ENCODE measurements at regions not wholly inside any gene's neighbourhood (a gene's known extent, or its start where the extent isn't known, plus 50 kb on each side); places are given as distances from the start of the nearest gene placed in this dataset.

DNA sequence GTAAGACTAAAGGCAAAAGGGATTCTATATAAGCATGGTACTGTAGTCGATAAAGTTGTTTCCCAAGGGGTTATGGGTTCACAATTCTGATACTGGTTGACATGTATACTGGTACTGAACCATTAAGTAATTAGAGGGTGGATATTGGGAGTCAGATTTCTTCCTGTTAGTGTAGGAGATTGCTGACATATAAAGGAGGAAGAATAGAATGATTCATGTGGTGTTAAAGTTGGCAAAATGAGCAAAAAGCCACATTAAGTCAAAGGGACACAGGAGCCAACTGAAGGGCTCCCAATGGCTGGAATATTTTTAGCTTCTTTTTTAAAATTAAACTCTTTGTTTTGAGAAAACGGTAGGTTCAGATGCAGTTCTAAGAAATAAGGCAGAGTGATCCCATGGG, 126.3 kb upstream of the PRNP start:
- Histone ChIP-seq H3K27ac (ENCODE audit: insufficient read depth, low read length) (no peak overlapping the region), H2AFZ (ENCODE audit: low read length) (no peak overlapping the region), H3K9ac (ENCODE audit: insufficient read depth, low read length) (no peak overlapping the region), H3K27me3 (ENCODE audit: control insufficient read depth, insufficient read depth, low read length) (no peaks in the 10 kb centered on the region), H3K4me1 (ENCODE audit: control insufficient read depth, extremely low read depth, insufficient read depth, low read length) (peaks cover 9% of the 10 kb centered on the region), H3K9me3 (ENCODE audit: control insufficient read depth, insufficient read depth, low read depth, low read length) (no peaks in the 10 kb centered on the region), H4K20me1 (ENCODE audit: control insufficient read depth, extremely low read depth, insufficient read depth, low read length) (no peaks in the 10 kb centered on the region), H3K36me3 (ENCODE audit: control insufficient read depth, insufficient read depth, low read length) (no peaks in the 10 kb centered on the region), H3K79me2 (ENCODE audit: control insufficient read depth, insufficient read depth, low read length) (no peaks in the 10 kb centered on the region), H3K4me3 (replicated peaks in 1 of 4; ENCODE audit: control extremely low read depth in 1 of 4, insufficient read depth in 1 of 4, low read depth in 3 of 4, low read length in 4 of 4) (no peak overlapping the region), H3K4me2 (ENCODE audit: extremely low read depth, insufficient read depth, low read length) (no peak overlapping the region)
- DNase-seq (ENCODE audit: low read depth in 2 of 2): peak in 1 of 2 donors; percentile 72
- no peak for TF ChIP-seq EZH2 (IDR thresholded peaks at IDR 0.05; ENCODE audit: low read length, missing control alignments)
- TF ChIP-seq, protein P1, sequence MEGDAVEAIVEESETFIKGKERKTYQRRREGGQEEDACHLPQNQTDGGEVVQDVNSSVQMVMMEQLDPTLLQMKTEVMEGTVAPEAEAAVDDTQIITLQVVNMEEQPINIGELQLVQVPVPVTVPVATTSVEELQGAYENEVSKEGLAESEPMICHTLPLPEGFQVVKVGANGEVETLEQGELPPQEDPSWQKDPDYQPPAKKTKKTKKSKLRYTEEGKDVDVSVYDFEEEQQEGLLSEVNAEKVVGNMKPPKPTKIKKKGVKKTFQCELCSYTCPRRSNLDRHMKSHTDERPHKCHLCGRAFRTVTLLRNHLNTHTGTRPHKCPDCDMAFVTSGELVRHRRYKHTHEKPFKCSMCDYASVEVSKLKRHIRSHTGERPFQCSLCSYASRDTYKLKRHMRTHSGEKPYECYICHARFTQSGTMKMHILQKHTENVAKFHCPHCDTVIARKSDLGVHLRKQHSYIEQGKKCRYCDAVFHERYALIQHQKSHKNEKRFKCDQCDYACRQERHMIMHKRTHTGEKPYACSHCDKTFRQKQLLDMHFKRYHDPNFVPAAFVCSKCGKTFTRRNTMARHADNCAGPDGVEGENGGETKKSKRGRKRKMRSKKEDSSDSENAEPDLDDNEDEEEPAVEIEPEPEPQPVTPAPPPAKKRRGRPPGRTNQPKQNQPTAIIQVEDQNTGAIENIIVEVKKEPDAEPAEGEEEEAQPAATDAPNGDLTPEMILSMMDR (conservative IDR thresholded peaks at IDR 0.05 in 1 of 2, IDR thresholded peaks at IDR 0.05 in 1 of 2; ENCODE audit: low read depth in 1 of 2, low read length in 2 of 2): no peak

DNA sequence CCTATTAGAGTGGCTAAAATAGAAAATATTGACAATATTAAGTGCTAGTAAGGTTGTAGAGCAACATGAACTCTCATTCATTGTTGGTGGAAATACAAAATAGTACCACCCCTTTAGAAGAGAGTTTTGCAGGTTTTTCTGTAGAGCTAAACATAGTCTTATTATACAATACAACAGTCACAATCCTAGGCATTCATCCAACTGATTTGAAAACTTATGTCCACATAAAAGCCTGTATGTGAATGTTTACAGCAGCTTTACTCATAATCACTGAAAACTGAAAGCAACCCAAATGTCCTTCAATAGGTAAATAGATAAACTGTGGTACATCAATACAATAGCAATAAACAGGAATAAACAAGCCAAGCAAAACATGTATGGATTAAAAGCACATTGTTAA, 127.2 kb upstream of the PRNP start:
- DNase-seq (ENCODE audit: low read depth in 2 of 2): peak in 1 of 2 donors; percentile 45
- Histone ChIP-seq H3K4me1 (ENCODE audit: control insufficient read depth, extremely low read depth, insufficient read depth, low read length) (peaks cover 10% of the 10 kb centered on the region), H3K27me3 (ENCODE audit: control insufficient read depth, insufficient read depth, low read length) (no peaks in the 10 kb centered on the region), H2AFZ (ENCODE audit: low read length) (no peak overlapping the region), H4K20me1 (ENCODE audit: control insufficient read depth, extremely low read depth, insufficient read depth, low read length) (no peaks in the 10 kb centered on the region), H3K4me2 (ENCODE audit: extremely low read depth, insufficient read depth, low read length) (no peak overlapping the region), H3K27ac (ENCODE audit: insufficient read depth, low read length) (no peak overlapping the region), H3K4me3 (replicated peaks in 1 of 4; ENCODE audit: control extremely low read depth in 1 of 4, insufficient read depth in 1 of 4, low read depth in 3 of 4, low read length in 4 of 4) (no peak overlapping the region), H3K79me2 (ENCODE audit: control insufficient read depth, insufficient read depth, low read length) (no peaks in the 10 kb centered on the region), H3K9ac (ENCODE audit: insufficient read depth, low read length) (no peak overlapping the region), H3K9me3 (ENCODE audit: control insufficient read depth, insufficient read depth, low read depth, low read length) (no peaks in the 10 kb centered on the region), H3K36me3 (ENCODE audit: control insufficient read depth, insufficient read depth, low read length) (no peaks in the 10 kb centered on the region)
- no peak for TF ChIP-seq EZH2 (IDR thresholded peaks at IDR 0.05; ENCODE audit: low read length, missing control alignments)
- TF ChIP-seq, protein P1 (conservative IDR thresholded peaks at IDR 0.05 in 1 of 2, IDR thresholded peaks at IDR 0.05 in 1 of 2; ENCODE audit: low read depth in 1 of 2, low read length in 2 of 2): no peak

DNA sequence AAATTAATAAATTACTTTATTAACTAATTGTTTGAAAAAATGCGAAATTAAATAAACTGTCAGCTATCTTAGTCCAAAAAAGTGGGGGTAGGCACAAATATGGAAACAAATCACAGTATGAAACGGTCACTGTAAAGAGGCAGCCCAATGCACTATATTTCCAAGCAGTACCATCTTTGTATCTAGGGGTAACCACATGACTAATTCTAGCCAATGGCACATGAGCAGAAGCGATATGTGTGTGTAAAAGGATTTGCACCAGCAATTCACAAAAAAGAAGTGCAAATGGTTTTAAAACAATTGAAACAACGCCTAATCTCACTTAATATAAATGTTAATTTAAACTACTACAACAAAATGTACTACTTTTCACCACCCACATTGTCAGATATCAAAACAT, 129.5 kb upstream of the PRNP start:
- TF ChIP-seq EZH2 (IDR thresholded peaks at IDR 0.05; ENCODE audit: low read length, missing control alignments): no peak
- TF ChIP-seq, protein P1 (conservative IDR thresholded peaks at IDR 0.05 in 1 of 2, IDR thresholded peaks at IDR 0.05 in 1 of 2; ENCODE audit: low read depth in 1 of 2, low read length in 2 of 2): no peak

More for the DNA sequence above, 129.5 kb upstream of the PRNP start:
- no peaks in the 10 kb centered on the region for H3K27me3 ChIP-seq (ENCODE audit: control insufficient read depth, insufficient read depth, low read length)
- no peak overlapping the region for H2AFZ ChIP-seq (ENCODE audit: low read length)
- no peaks in the 10 kb centered on the region for H4K20me1 ChIP-seq (ENCODE audit: control insufficient read depth, extremely low read depth, insufficient read depth, low read length)
- H3K4me2 ChIP-seq (ENCODE audit: extremely low read depth, insufficient read depth, low read length): no peak overlapping the region
- H3K9ac ChIP-seq (ENCODE audit: insufficient read depth, low read length): no peak overlapping the region
- H3K9me3 ChIP-seq (ENCODE audit: control insufficient read depth, insufficient read depth, low read depth, low read length): no peaks in the 10 kb centered on the region
- DNase-seq (ENCODE audit: low read depth in 2 of 2): no peak
- H3K4me1 ChIP-seq (ENCODE audit: control insufficient read depth, extremely low read depth, insufficient read depth, low read length): peaks cover 10% of the 10 kb centered on the region
- no peaks in the 10 kb centered on the region for H3K79me2 ChIP-seq (ENCODE audit: control insufficient read depth, insufficient read depth, low read length)
- no peak overlapping the region for H3K27ac ChIP-seq (ENCODE audit: insufficient read depth, low read length)
- no peak overlapping the region for H3K4me3 ChIP-seq (replicated peaks in 1 of 4; ENCODE audit: control extremely low read depth in 1 of 4, insufficient read depth in 1 of 4, low read depth in 3 of 4, low read length in 4 of 4)
- H3K36me3 ChIP-seq (ENCODE audit: control insufficient read depth, insufficient read depth, low read length): no peaks in the 10 kb centered on the region

Data from fibroblast of lung (primary cell).